Peyer's patch (tissue), 4 donors: ENCODE measurements at regions not wholly inside any gene's neighbourhood (a gene's known extent, or its start where the extent isn't known, plus 50 kb on each side); places are given as distances from the start of the nearest gene placed in this dataset.

Experiments
- DNase-seq, 3 donors: peaks; one replicate each; pipeline ENCODE4 v3.0.0-alpha.2; 2017 to 2019
- H3K27ac ChIP-seq, 4 donors: fragments of 200-600 bp; sonication (generic); one replicate each; pipeline ENCODE4 v1.5.1; 2016 to 2019
- H3K27me3 ChIP-seq, 2 donors: fragments of 200-600 bp; sonication (generic); one replicate each; pipeline ENCODE4 v1.5.1; 2019
- H3K36me3 ChIP-seq, 3 donors: fragments of 200-600 bp; sonication (generic); one replicate each; pipeline ENCODE4 v1.5.1; 2016 to 2019
- H3K4me1 ChIP-seq, 4 donors: fragments of 200-600 bp; sonication (generic); one replicate each; pipeline ENCODE4 v1.5.1; 2016 to 2019
- H3K4me3 ChIP-seq, 4 donors: fragments of 200-600 bp; sonication (generic); 1 replicate in 3 of 4; 2 replicates in 1 of 4; pipeline ENCODE4 v1.5.1; 2016 to 2019; ENCODE audit warnings: mild to moderate bottlenecking in 1 of 4
- H3K9me3 ChIP-seq, 4 donors: fragments of 200-600 bp; sonication (generic); one replicate each; pipeline ENCODE4 v1.5.1; 2016 to 2019; ENCODE audit warnings: mild to moderate bottlenecking in 1 of 4
- POLR2A ChIP-seq, 2 donors: fragments of 450-650 bp; IDR thresholded peaks; one replicate each; pipeline ENCODE4 v1.5.1; 2017; ENCODE audit warnings: antibody characterized with exemption in 2 of 2, mild to moderate bottlenecking in 2 of 2, moderate library complexity in 2 of 2
- TF ChIP-seq, protein P1 (sequence below), 6 experiments: fragments of 450-650 bp in 4 of 6; fragments of 200-600 bp in 2 of 6; sonication (generic) in 1 of 6; IDR thresholded peaks; one replicate each; pipeline ENCODE4 v1.5.1; 2017 to 2019; ENCODE audit warnings: antibody characterized with exemption in 6 of 6, mild to moderate bottlenecking in 3 of 6, moderate library complexity in 1 of 6

DNA sequence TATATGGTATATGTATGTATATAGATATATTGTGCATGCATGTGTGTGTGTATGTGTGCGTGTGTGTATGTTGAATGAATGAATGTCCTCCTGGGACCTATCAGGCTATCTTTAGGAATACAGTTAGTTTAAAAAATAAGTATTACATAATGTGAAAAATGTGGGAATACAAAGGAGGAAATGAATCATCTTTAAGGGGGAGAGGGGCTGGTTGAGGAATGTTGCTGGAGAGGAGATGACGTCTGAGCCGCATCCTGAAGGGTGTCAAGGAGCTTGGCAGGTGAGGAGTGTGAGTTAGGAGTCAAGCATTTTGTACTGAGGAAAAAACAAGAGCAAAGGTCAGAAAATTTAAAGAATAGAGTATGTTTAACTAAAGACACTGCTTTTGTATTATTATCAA lies 62.4 kb upstream of the NLK start:
- no peaks in the 10 kb centered on the region for H3K4me1 ChIP-seq
- DNase-seq = no peak
- no peaks in the 10 kb centered on the region for H3K27me3 ChIP-seq
- no peaks in the 10 kb centered on the region for H3K36me3 ChIP-seq
- H3K27ac ChIP-seq = no peak overlapping the region
- no peak overlapping the region for H3K4me3 ChIP-seq
- no peaks in the 10 kb centered on the region for H3K9me3 ChIP-seq
- TF ChIP-seq POLR2A (IDR thresholded peaks at IDR 0.05) = no peak
- TF ChIP-seq, protein P1, sequence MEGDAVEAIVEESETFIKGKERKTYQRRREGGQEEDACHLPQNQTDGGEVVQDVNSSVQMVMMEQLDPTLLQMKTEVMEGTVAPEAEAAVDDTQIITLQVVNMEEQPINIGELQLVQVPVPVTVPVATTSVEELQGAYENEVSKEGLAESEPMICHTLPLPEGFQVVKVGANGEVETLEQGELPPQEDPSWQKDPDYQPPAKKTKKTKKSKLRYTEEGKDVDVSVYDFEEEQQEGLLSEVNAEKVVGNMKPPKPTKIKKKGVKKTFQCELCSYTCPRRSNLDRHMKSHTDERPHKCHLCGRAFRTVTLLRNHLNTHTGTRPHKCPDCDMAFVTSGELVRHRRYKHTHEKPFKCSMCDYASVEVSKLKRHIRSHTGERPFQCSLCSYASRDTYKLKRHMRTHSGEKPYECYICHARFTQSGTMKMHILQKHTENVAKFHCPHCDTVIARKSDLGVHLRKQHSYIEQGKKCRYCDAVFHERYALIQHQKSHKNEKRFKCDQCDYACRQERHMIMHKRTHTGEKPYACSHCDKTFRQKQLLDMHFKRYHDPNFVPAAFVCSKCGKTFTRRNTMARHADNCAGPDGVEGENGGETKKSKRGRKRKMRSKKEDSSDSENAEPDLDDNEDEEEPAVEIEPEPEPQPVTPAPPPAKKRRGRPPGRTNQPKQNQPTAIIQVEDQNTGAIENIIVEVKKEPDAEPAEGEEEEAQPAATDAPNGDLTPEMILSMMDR (IDR thresholded peaks at IDR 0.05) = no peak

DNA sequence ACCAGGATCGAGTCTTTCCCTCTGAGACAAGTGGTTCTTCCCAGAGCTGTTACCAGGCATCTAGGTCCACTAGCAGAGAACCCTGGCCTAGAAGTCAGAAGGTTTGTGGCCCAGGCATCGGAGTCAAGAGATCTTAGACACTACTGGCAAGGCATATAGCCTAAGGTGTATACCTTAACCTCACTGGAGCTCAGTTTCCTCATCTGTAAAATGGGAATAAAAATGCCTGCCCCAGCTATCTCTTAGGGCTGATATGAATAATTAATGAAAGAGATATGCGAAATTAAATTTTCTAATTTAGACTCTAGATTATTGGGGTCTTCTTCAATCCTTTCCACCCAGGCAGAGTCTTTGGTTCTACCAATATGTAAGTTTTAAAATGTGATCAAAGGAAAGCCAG lies 60.5 kb upstream of the NLK start:
- no peaks in the 10 kb centered on the region for H3K27me3 ChIP-seq
- H3K4me3 ChIP-seq = no peak overlapping the region
- DNase-seq = no peak
- TF ChIP-seq, protein P1 (IDR thresholded peaks at IDR 0.05) = no peak
- no peak for TF ChIP-seq POLR2A (IDR thresholded peaks at IDR 0.05)
- H3K9me3 ChIP-seq = no peaks in the 10 kb centered on the region
- H3K27ac ChIP-seq = no peak overlapping the region
- H3K4me1 ChIP-seq = peaks cover 0 to 4% (median 0%) of the 10 kb centered on the region in 4 donors
- no peaks in the 10 kb centered on the region for H3K36me3 ChIP-seq

DNA sequence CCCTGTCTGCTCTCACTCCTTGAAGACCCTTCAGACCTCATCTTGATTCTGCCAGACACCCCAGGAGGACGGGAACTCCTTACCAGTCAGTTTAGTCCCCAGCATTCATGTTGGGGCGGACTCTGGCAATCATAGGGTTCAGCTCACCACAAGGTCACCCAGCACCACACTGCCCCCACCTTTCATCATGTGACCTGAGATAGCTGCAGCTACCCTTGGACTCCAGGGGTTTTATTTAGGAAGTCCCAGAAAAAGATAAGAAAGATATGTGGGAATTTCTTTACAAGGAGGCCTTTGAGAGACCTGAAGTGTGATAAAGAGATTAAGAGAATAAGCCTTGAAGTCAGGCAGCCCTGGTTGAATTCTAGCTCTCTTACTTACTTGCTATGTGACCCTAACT lies 59.8 kb upstream of the NLK start:
- Histone ChIP-seq H3K27ac (no peak overlapping the region), H3K4me3 (no peak overlapping the region), H3K36me3 (no peaks in the 10 kb centered on the region), H3K27me3 (no peaks in the 10 kb centered on the region), H3K4me1 (peaks cover 0 to 4% (median 0%) of the 10 kb centered on the region in 4 donors), H3K9me3 (no peaks in the 10 kb centered on the region)
- no peak for TF ChIP-seq POLR2A (IDR thresholded peaks at IDR 0.05)
- TF ChIP-seq, protein P1 (IDR thresholded peaks at IDR 0.05) = no peak
- no peak for DNase-seq

DNA sequence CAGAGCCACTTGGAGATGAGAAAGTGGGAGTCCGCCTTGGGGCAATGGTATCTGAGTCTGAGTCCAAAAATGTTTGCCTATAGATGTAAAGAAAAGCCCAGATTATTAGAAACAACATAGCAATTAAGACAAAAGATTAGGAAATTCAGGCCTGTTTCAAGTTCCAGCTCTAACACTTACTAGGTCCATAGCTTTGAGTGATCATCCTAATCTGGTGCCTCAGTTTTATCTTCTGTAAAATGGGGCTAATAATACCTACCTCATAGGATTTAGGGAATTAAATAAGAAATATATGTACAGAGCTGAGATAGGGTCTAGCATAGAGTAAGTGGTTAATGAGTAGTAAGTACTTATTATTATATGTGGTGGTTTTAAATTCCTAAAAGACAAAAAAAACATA lies 58.6 kb upstream of the NLK start:
- H3K27ac ChIP-seq = no peak overlapping the region
- no peaks in the 10 kb centered on the region for H3K27me3 ChIP-seq

DNA sequence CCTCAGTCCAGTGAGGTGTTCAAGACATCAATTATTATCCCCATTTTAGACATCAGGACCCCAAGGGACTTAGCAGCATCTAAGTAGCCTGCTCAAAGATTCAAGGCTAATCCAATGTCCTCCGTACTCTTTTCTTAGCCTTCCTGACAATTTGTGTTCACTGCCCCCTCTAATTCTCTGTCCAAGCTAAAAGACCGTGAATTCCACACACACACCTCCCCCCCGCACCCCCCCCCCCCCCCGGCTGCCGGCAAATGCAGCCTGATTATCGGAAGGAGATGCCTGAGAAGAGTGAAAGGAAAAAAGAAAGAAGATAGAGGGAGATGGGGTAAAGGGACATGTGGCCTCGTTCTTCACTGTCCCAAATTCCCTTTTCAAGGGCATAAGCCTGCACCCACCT lies 58.1 kb upstream of the NLK start:
- no peak overlapping the region for H3K27ac ChIP-seq
- H3K4me3 ChIP-seq = no peak overlapping the region
- peaks cover 0 to 4% (median 0%) of the 10 kb centered on the region in 4 donors for H3K4me1 ChIP-seq
- H3K27me3 ChIP-seq = no peaks in the 10 kb centered on the region
- DNase-seq = no peak
- H3K9me3 ChIP-seq = no peaks in the 10 kb centered on the region
- H3K36me3 ChIP-seq = no peaks in the 10 kb centered on the region
- no peak for TF ChIP-seq POLR2A (IDR thresholded peaks at IDR 0.05)
- TF ChIP-seq, protein P1 (IDR thresholded peaks at IDR 0.05) = no peak

More for the DNA sequence above, 58.6 kb upstream of the NLK start:
- H3K4me1 ChIP-seq = peaks cover 0 to 4% (median 0%) of the 10 kb centered on the region in 4 donors
- no peak for DNase-seq
- H3K9me3 ChIP-seq = no peaks in the 10 kb centered on the region
- TF ChIP-seq, protein P1 (IDR thresholded peaks at IDR 0.05) = no peak
- TF ChIP-seq POLR2A (IDR thresholded peaks at IDR 0.05) = no peak
- no peaks in the 10 kb centered on the region for H3K36me3 ChIP-seq
- no peak overlapping the region for H3K4me3 ChIP-seq

DNA sequence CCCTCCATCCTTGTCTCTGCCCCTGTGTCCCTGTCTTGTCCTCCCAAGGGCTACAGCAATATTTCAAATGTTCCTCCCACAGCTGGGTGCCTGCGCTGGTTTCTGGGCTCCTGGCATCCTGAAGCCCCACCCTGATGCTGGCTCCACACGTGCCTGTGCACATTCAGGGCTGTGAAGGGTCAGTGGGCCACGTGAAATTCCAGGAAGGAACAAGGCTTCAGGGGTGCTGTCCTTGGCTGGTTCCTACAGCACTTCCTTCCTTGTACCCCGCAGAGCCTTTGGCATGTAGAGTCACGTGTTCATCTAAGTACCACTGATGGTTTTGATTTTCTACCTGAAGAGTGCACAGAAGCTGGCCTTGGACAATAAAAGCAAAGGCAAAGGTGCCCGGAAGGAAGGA lies 57.7 kb upstream of the NLK start:
- DNase-seq = no peak
- Histone ChIP-seq H3K4me1 (peaks cover 0 to 4% (median 0%) of the 10 kb centered on the region in 4 donors), H3K27ac (peak overlapping the region in 1 of 4 donors; percentile 2), H3K9me3 (no peaks in the 10 kb centered on the region), H3K4me3 (no peak overlapping the region), H3K36me3 (no peaks in the 10 kb centered on the region), H3K27me3 (no peaks in the 10 kb centered on the region)
- TF ChIP-seq, protein P1 (IDR thresholded peaks at IDR 0.05) = no peak
- no peak for TF ChIP-seq POLR2A (IDR thresholded peaks at IDR 0.05)
